Hepatocyte (in vitro differentiated cells): ENCODE measurements at regions not wholly inside any gene's neighbourhood (a gene's known extent, or its start where the extent isn't known, plus 50 kb on each side); places are given as distances from the start of the nearest gene placed in this dataset.

Experiments used
- DNase-seq: peaks from one replicate; pipeline ENCODE4 v3.0.0-alpha.2; 2016; ENCODE audit warnings: low spot score
- H2AFZ ChIP-seq: fragments of 200-600 bp; sonication (generic); 2 replicates; pipeline ENCODE4 v1.6.0; 2016; ENCODE audit warnings: antibody characterized with exemption, mild to moderate bottlenecking
- H3K27ac ChIP-seq: fragments of 200-600 bp; sonication (generic); 2 replicates; pipeline ENCODE4 v1.5.1; 2016; ENCODE audit warnings: mild to moderate bottlenecking
- H3K27me3 ChIP-seq: fragments of 200-600 bp; sonication (generic); 2 replicates; pipeline ENCODE4 v1.6.1; 2016
- H3K36me3 ChIP-seq: fragments of 200-600 bp; sonication (generic); replicated peaks from 2 replicates; pipeline ENCODE4 v1.5.1; 2016; ENCODE audit warnings: low read depth; ENCODE audit not compliant: insufficient read depth
- H3K4me1 ChIP-seq: fragments of 200-600 bp; sonication (generic); 2 replicates; pipeline ENCODE4 v1.5.1; 2016; ENCODE audit warnings: mild to moderate bottlenecking, moderate library complexity; ENCODE audit not compliant: insufficient read depth
- H3K4me2 ChIP-seq: fragments of 200-600 bp; sonication (generic); 2 replicates; pipeline ENCODE4 v1.6.0; 2016
- H3K4me3 ChIP-seq: fragments of 200-600 bp; sonication (generic); 2 replicates; pipeline ENCODE4 v1.5.1; 2016; ENCODE audit warnings: mild to moderate bottlenecking
- H3K79me2 ChIP-seq: fragments of 200-600 bp; sonication (generic); 2 replicates; pipeline ENCODE4 v1.6.0; 2017; ENCODE audit warnings: mild to moderate bottlenecking
- H3K9me2 ChIP-seq: fragments of 200-600 bp; sonication (generic); replicated peaks from 2 replicates; pipeline ENCODE4 v1.6.0; 2017; ENCODE audit warnings: mild to moderate bottlenecking; ENCODE audit not compliant: insufficient read depth
- H3K9me3 ChIP-seq: fragments of 200-600 bp; sonication (generic); 2 replicates; pipeline ENCODE4 v1.5.1; 2016; ENCODE audit warnings: low read depth, mild to moderate bottlenecking
- H4K20me1 ChIP-seq: fragments of 200-600 bp; sonication (generic); 2 replicates; pipeline ENCODE4 v1.6.0; 2016; ENCODE audit warnings: mild to moderate bottlenecking; ENCODE audit not compliant: insufficient read depth, poor library complexity, severe bottlenecking
- EZH2 ChIP-seq: fragments of 200-600 bp; sonication (generic); IDR thresholded peaks from 2 replicates; pipeline ENCODE4 v1.6.1; 2016; ENCODE audit warnings: antibody characterized with exemption, mild to moderate bottlenecking, borderline replicate concordance
- EZH2phosphoT487 ChIP-seq: fragments of 200-600 bp; sonication (generic); IDR thresholded peaks from one replicate; pipeline ENCODE4 v1.6.1; 2018; ENCODE audit warnings: antibody characterized with exemption, mild to moderate bottlenecking, low read depth, moderate library complexity; ENCODE audit not compliant: unreplicated experiment, severe bottlenecking
- WGBS: methylation state at CpG from one replicate; pipeline ENCODE4 v1.1.6; 2016; ENCODE audit warnings: low lambda C conversion rate; ENCODE audit errors: missing lambda C conversion rate; 5-methylcytosine and 5-hydroxymethylcytosine counted together
- TF ChIP-seq, protein P1 (sequence below): fragments of 200-600 bp; sonication (generic); IDR thresholded peaks from 2 replicates; pipeline ENCODE4 v1.5.1; 2016; ENCODE audit warnings: antibody characterized with exemption, mild to moderate bottlenecking; ENCODE audit not compliant: poor library complexity

GRCh38 chr9:14462950-14463349 is 149.0 kb upstream of the NFIB start:
- H3K4me2 ChIP-seq, result no peak overlapping the region
- no peaks in the 10 kb centered on the region for H3K79me2 ChIP-seq
- no peaks in the 10 kb centered on the region for H3K27me3 ChIP-seq
- DNase-seq, result no peak
- H3K27ac ChIP-seq, result no peak overlapping the region
- H3K4me3 ChIP-seq, result no peak overlapping the region
- H3K9me3 ChIP-seq, result no peaks in the 10 kb centered on the region
- no peak overlapping the region for H2AFZ ChIP-seq
- H3K4me1 ChIP-seq, result no peaks in the 10 kb centered on the region
- no peaks in the 10 kb centered on the region for H3K9me2 ChIP-seq
- H4K20me1 ChIP-seq, result no peaks in the 10 kb centered on the region
- H3K36me3 ChIP-seq, result no peaks in the 10 kb centered on the region
- 92% methylated on average over 1 of the region's 1 CpG for WGBS
- TF ChIP-seq, protein P1, sequence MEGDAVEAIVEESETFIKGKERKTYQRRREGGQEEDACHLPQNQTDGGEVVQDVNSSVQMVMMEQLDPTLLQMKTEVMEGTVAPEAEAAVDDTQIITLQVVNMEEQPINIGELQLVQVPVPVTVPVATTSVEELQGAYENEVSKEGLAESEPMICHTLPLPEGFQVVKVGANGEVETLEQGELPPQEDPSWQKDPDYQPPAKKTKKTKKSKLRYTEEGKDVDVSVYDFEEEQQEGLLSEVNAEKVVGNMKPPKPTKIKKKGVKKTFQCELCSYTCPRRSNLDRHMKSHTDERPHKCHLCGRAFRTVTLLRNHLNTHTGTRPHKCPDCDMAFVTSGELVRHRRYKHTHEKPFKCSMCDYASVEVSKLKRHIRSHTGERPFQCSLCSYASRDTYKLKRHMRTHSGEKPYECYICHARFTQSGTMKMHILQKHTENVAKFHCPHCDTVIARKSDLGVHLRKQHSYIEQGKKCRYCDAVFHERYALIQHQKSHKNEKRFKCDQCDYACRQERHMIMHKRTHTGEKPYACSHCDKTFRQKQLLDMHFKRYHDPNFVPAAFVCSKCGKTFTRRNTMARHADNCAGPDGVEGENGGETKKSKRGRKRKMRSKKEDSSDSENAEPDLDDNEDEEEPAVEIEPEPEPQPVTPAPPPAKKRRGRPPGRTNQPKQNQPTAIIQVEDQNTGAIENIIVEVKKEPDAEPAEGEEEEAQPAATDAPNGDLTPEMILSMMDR, result no peak
- TF ChIP-seq EZH2phosphoT487, result no peak
- no peak for TF ChIP-seq EZH2

- Histone ChIP-seq H3K4me1 (no peaks in the 10 kb centered on the region), H3K9me2 (no peaks in the 10 kb centered on the region), H3K79me2 (no peaks in the 10 kb centered on the region), H3K27ac (no peak overlapping the region), H3K27me3 (peaks cover 5% of the 10 kb centered on the region), H3K9me3 (no peaks in the 10 kb centered on the region), H2AFZ (no peak overlapping the region), H3K36me3 (no peaks in the 10 kb centered on the region), H3K4me3 (no peak overlapping the region), H3K4me2 (no peak overlapping the region), H4K20me1 (no peaks in the 10 kb centered on the region)
- no peak for DNase-seq
- TF ChIP-seq, protein P1, result no peak
- TF ChIP-seq EZH2phosphoT487 (no peak), EZH2 (no peak)
- 75% methylated on average over 2 of the region's 2 CpGs for WGBS
Measured at GRCh38 chr9:14455243-14455642, 141.3 kb upstream of the NFIB start.

GRCh38 chr9:14453286-14453685 is 139.3 kb upstream of the NFIB start:
- no peak overlapping the region for H3K4me2 ChIP-seq
- H2AFZ ChIP-seq, result no peak overlapping the region
- H3K27ac ChIP-seq, result no peak overlapping the region
- H3K9me3 ChIP-seq, result no peaks in the 10 kb centered on the region
- H3K79me2 ChIP-seq, result no peaks in the 10 kb centered on the region
- no peak overlapping the region for H3K4me3 ChIP-seq
- H4K20me1 ChIP-seq, result no peaks in the 10 kb centered on the region
- peaks cover 5% of the 10 kb centered on the region for H3K27me3 ChIP-seq
- no peak for DNase-seq
- H3K4me1 ChIP-seq, result no peaks in the 10 kb centered on the region
- no peaks in the 10 kb centered on the region for H3K36me3 ChIP-seq
- H3K9me2 ChIP-seq, result no peaks in the 10 kb centered on the region
- TF ChIP-seq, protein P1, result no peak
- no peak for TF ChIP-seq EZH2
- TF ChIP-seq EZH2phosphoT487, result no peak

- peaks cover 5% of the 10 kb centered on the region for H3K27me3 ChIP-seq
- no peaks in the 10 kb centered on the region for H4K20me1 ChIP-seq
- H3K36me3 ChIP-seq, result no peaks in the 10 kb centered on the region
- WGBS, result 68% methylated on average over 1 of the region's 1 CpG
- H3K4me3 ChIP-seq, result no peak overlapping the region
- no peaks in the 10 kb centered on the region for H3K9me2 ChIP-seq
- H3K4me1 ChIP-seq, result no peaks in the 10 kb centered on the region
- no peak overlapping the region for H2AFZ ChIP-seq
- H3K27ac ChIP-seq, result no peak overlapping the region
- no peak overlapping the region for H3K4me2 ChIP-seq
- TF ChIP-seq EZH2 (no peak), EZH2phosphoT487 (no peak)
- TF ChIP-seq, protein P1, result no peak
- H3K9me3 ChIP-seq, result no peaks in the 10 kb centered on the region
- DNase-seq, result no peak
- no peaks in the 10 kb centered on the region for H3K79me2 ChIP-seq
Measured at GRCh38 chr9:14452539-14452938, 138.6 kb upstream of the NFIB start.
